BJ (cell line): ENCODE measurements at regions not wholly inside any gene's neighbourhood (a gene's known extent, or its start where the extent isn't known, plus 50 kb on each side); places are given as distances from the start of the nearest gene placed in this dataset.
"Not testable (repeated sequence)": the region's sequence is repeated elsewhere in the genome, so short reads cannot be mapped to it uniquely, and the experiment has no call there.

Experiments
- CTCF ChIA-PET: fragments of 350-600 bp; formaldehyde crosslinking; extraction: SDS; loops from one replicate; lab custom pipeline; 2021; ENCODE audit warnings: antibody characterized with exemption, inconsistent platforms; lab: Yijun Ruan, JAX
- POLR2A ChIA-PET: fragments of 300-600 bp; sonication (Branson Sonifier 250); formaldehyde crosslinking; extraction: SDS; loops from one replicate; lab custom pipeline; 2021; ENCODE audit warnings: antibody characterized with exemption; lab: Charles Lee
- DNase-seq: peaks from one replicate; pipeline ENCODE4 v3.0.0-alpha.2; 2011; ENCODE audit warnings: low read depth
- H3K27me3 ChIP-seq: 2 replicates; pipeline ENCODE4 v1.6.0; 2011; ENCODE audit warnings: low read length; ENCODE audit not compliant: control insufficient read depth, insufficient read depth
- H3K36me3 ChIP-seq: 2 replicates; pipeline ENCODE4 v1.5.1; 2011; ENCODE audit warnings: low read length; ENCODE audit not compliant: control insufficient read depth, insufficient read depth
- H3K4me3 ChIP-seq: 2 replicates; pipeline ENCODE4 v1.5.1; 2011; ENCODE audit warnings: low read depth, mild to moderate bottlenecking, control low read depth, low read length
- CTCF ChIP-seq: IDR thresholded peaks from 2 replicates; pipeline ENCODE4 v1.5.1; 2011; ENCODE audit warnings: low read depth, mild to moderate bottlenecking, control low read depth, inconsistent platforms, low read length, moderate library complexity; ENCODE audit not compliant: insufficient read depth

DNA sequence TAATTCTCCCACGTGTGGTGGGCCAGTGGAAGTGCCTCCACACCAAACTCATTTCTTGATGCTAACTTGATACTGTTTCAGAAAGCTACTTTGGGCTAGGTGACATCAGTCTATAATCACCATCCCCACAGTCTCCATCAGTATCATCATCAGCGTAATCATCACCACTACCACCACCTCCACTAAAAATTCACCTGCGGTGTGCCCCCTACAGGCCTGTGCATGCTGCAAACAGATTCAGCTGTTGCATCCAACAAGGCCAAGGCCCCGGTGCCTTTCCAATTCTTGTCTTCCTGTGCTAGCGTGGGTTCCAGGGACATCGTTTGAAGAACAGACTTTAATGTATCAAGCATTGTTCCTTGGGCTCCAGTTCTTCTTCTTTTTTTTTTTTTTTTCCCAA lies 201.3 kb upstream of the EXOC2 start:
- no peak for DNase-seq
- POLR2A ChIA-PET, result no interaction called here
- Histone ChIP-seq H3K27me3 (peaks cover 10% of the 10 kb centered on the region), H3K36me3 (no peaks in the 10 kb centered on the region), H3K4me3 (no peak overlapping the region)
- TF ChIP-seq CTCF, result no peak
- CTCF ChIA-PET, result interaction anchor here (0.6 kb wide), 1 partner anchor 24 kb away, joined by 3 read pairs; no protein-coding TSS in a partner anchor

DNA sequence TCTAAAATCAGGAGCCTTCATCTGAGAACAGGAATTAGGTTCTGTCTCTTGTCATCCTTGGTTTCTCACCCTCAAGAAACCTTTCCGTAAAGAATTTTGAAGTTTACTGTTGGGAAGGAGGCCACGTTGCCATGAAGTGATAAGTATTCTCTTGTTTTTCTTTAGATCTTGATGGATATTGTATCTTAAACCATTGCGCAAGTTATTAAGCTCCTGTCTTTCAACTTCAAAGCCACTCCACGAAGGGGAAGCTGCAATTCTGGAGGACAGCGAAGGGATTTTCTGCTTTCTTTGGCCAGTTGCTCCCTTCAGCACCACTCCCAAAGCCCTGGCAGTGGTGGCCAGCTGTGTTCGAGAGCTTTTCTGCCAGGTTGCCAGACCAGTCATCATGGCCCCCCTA lies 198.1 kb upstream of the EXOC2 start:
- POLR2A ChIA-PET, result no interaction called here
- TF ChIP-seq CTCF, result no peak
- CTCF ChIA-PET, result interaction anchor here (0.9 to 1.2 kb wide), 2 partner anchors 38 to 335 kb away, joined by 3 read pairs; no protein-coding TSS in a partner anchor
- H3K4me3 ChIP-seq, result no peak overlapping the region
- H3K27me3 ChIP-seq, result 0 out of 2 replicates have a peak, but pooled peaks cover under 1% of the 10 kb centered on the region
- H3K36me3 ChIP-seq, result no peaks in the 10 kb centered on the region
- no peak for DNase-seq

DNA sequence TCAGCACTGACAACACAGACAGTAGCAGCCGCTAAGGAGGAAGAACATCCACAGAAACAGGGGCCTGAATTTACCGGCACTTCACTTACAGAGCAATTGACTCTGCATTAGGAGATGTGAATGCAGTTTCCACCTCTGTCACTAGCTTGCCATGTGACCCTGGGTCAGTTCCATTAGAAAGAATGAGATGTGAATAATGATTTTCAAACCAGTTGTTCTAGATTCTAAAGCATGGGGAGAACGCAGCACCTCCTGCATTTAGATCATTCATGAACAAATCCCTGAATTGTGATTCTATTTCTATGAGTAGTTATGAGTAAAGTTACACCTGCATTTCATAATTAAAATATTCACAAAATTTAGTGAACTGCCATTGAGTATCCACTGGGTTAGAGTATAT lies 197.3 kb upstream of the EXOC2 start:
- POLR2A ChIA-PET, result no interaction called here

DNA sequence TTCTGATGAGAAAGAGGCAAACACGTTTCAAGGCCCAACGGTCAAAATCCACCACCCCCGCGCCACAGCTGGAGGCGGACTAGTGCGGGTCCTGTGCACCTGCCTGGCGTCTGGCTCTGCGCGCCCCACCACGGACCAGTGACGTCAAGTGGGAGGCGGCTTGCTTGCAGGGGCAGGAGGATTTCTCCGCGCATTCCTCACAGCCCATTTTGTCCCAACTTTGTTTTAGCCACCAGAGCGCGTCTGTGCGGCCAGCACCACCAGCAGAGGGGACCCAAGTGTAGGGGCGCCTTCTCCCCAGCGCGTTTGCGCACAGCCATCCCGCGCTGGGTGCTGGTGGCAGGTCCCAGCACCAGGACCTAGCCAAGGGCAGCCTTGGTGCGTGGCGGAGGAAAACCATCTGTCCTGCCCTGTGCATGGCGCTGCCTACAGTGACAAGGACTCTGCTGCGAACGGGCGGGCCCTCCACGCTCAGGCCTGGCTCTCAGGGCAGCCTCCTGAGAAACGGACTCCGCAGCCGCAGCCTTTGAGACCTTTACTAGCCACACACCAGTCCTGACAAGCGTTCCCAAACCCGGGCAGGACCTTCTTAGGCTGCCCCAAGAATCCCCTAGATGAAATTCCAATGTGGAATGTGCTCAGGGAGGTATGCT lies 194.8 kb upstream of the EXOC2 start:
- ChIA-PET CTCF (no interaction called here), POLR2A (no interaction called here)
- H3K27me3 ChIP-seq, result no peaks in the 10 kb centered on the region; the same call in 1 of the 2 replicates
- no peak for TF ChIP-seq CTCF
- no peak overlapping the region for H3K4me3 ChIP-seq
- no peaks in the 10 kb centered on the region for H3K36me3 ChIP-seq
- DNase-seq, result no peak

More for the DNA sequence above, 197.3 kb upstream of the EXOC2 start:
- DNase-seq, result no peak
- Histone ChIP-seq H3K27me3 (no peaks in the 10 kb centered on the region), H3K4me3 (no peak overlapping the region), H3K36me3 (no peaks in the 10 kb centered on the region)
- no peak for TF ChIP-seq CTCF
- CTCF ChIA-PET, result interaction anchor here (1.2 kb wide), 1 partner anchor 336 kb away, joined by 3 read pairs; no protein-coding TSS in a partner anchor

GRCh38 chr6:886116-886515 lies 193.2 kb upstream of the EXOC2 start:
- POLR2A ChIA-PET, result not testable (repeated sequence)

More at GRCh38 chr6:886116-886515, 193.2 kb upstream of the EXOC2 start:
- H3K4me3 ChIP-seq, CTCF ChIA-PET, DNase-seq, H3K27me3 ChIP-seq, H3K36me3 ChIP-seq: not testable (repeated sequence)
